ENCODE measurements at regions not wholly inside any gene's neighbourhood (a gene's known extent, or its start where the extent isn't known, plus 50 kb on each side); places are given as distances from the start of the nearest gene placed in this dataset.
"Not testable (repeated sequence)": the region's sequence is repeated elsewhere in the genome, so short reads cannot be mapped to it uniquely, and the experiment has no call there.

- no peak for DNase-seq (ENCODE audit: insufficient read length, low spot score)
- no peak for FAIRE-seq
Measured at GRCh38 chr9:115517335-115518075, 399.5 kb upstream of the TNC start.

- DNase-seq (ENCODE audit: insufficient read length, low spot score) (no peak), FAIRE-seq (no peak)
Measured at GRCh38 chr9:115520646-115521045, 402.7 kb upstream of the TNC start.

- no peak for DNase-seq (ENCODE audit: insufficient read length, low spot score)
- FAIRE-seq: no peak
Measured at GRCh38 chr9:115522912-115523311, 405.0 kb upstream of the TNC start.

GRCh38 chr9:115524453-115525059 is 406.6 kb upstream of the TNC start:
- DNase-seq (ENCODE audit: insufficient read length, low spot score) (peak; percentile 29), FAIRE-seq (no peak)

- FAIRE-seq (no peak), DNase-seq (ENCODE audit: insufficient read length, low spot score) (no peak)
Measured at GRCh38 chr9:115525111-115526058, 407.4 kb upstream of the TNC start.

- FAIRE-seq: no peak
Measured at GRCh38 chr9:115531410-115532125, 413.6 kb upstream of the TNC start.

GRCh38 chr9:115533511-115533910 is 415.6 kb upstream of the TNC start:
- DNase-seq (ENCODE audit: insufficient read length, low spot score) (no peak), FAIRE-seq (no peak)

More at GRCh38 chr9:115531410-115532125, 413.6 kb upstream of the TNC start:
- DNase-seq (ENCODE audit: insufficient read length, low spot score): no peak

- DNase-seq (ENCODE audit: insufficient read length, low spot score) (no peak), FAIRE-seq (no peak)
Measured at GRCh38 chr9:115540091-115540490, 422.1 kb upstream of the TNC start.

- DNase-seq (ENCODE audit: insufficient read length, low spot score): no peak
Measured at GRCh38 chr9:115543511-115543910, 425.6 kb upstream of the TNC start.

GRCh38 chr9:115548609-115549260 is 430.8 kb upstream of the TNC start:
- FAIRE-seq: no peak
- no peak for DNase-seq (ENCODE audit: insufficient read length, low spot score)

More at GRCh38 chr9:115543511-115543910, 425.6 kb upstream of the TNC start:
- FAIRE-seq: no peak

- DNase-seq (ENCODE audit: insufficient read length, low spot score) (no peak), FAIRE-seq (no peak)
Measured at GRCh38 chr9:115551396-115551795, 433.4 kb upstream of the TNC start.

- DNase-seq (ENCODE audit: insufficient read length, low spot score): no peak
- no peak for FAIRE-seq
Measured at GRCh38 chr9:115553060-115553773, 435.3 kb upstream of the TNC start.

GRCh38 chr9:115556432-115556831 is 438.5 kb upstream of the TNC start:
- FAIRE-seq (no peak), DNase-seq (ENCODE audit: insufficient read length, low spot score) (no peak)

- DNase-seq (ENCODE audit: insufficient read length, low spot score) (no peak), FAIRE-seq (no peak)
Measured at GRCh38 chr9:115575147-115575546, 457.2 kb upstream of the TNC start.

GRCh38 chr9:115585458-115585857 is 467.5 kb upstream of the TNC start:
- not testable (repeated sequence) for DNase-seq (ENCODE audit: insufficient read length, low spot score); FAIRE-seq

- no peak for DNase-seq (ENCODE audit: insufficient read length, low spot score)
- FAIRE-seq: no peak
Measured at GRCh38 chr9:115587310-115587709, 469.4 kb upstream of the TNC start.

- FAIRE-seq (no peak), DNase-seq (ENCODE audit: insufficient read length, low spot score) (no peak)
Measured at GRCh38 chr9:115590011-115590410, 472.1 kb upstream of the TNC start.

GRCh38 chr9:115591584-115591984 is 473.6 kb upstream of the TNC start:
- FAIRE-seq: no peak
- peak; percentile 72 for DNase-seq (ENCODE audit: insufficient read length, low spot score)

GRCh38 chr9:115593587-115594091 is 475.7 kb upstream of the TNC start:
- FAIRE-seq (no peak), DNase-seq (ENCODE audit: insufficient read length, low spot score) (no peak)
